ENCODE measurements at regions not wholly inside any gene's neighbourhood (a gene's known extent, or its start where the extent isn't known, plus 50 kb on each side); places are given as distances from the start of the nearest gene placed in this dataset.

DNA sequence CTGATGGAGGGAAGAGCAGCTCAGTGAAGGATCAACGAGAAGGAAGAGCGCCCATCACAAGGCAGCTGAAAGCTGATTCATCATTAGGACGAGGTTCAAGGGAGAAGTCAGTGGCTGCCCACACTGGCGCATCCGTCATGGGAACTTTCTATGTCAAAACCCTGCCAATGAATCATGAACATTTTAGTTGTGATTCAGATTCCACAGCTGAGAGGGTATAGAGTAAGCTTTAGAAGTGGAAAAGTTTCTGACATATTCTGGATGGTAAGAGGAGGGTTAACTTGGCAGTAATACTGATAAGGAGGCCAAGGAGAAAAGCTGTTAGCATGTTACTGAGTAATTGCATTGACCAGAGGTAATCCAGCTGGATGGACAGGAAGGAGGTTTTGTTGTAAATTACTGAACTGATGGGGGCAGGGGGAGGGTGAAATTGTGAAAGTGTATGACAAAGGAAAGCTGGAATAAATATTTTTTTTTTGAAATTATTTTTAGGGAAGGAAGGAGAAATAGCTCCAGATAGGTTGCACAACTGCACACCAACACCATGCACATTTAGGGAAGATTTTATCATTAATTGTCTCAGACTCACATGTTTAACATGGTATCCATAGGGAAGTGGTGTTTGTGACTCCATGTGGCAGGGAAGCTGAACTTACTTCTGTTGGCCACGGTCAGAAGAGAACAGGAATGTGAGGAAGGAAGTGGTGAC is 78.3 kb upstream of the NRP1 start:
- Histone ChIP-seq H3K27me3 (ENCODE audit: low read depth) (no peaks in the 10 kb centered on the region), H3K4me1 (peaks cover 11% of the 10 kb centered on the region), H3K9me3 (replicated peaks) (no peaks in the 10 kb centered on the region), H3K27ac (replicated peaks) (no peak overlapping the region), H3K4me3 (no peak overlapping the region), H3K36me3 (no peaks in the 10 kb centered on the region)
- TF ChIP-seq, protein P1, sequence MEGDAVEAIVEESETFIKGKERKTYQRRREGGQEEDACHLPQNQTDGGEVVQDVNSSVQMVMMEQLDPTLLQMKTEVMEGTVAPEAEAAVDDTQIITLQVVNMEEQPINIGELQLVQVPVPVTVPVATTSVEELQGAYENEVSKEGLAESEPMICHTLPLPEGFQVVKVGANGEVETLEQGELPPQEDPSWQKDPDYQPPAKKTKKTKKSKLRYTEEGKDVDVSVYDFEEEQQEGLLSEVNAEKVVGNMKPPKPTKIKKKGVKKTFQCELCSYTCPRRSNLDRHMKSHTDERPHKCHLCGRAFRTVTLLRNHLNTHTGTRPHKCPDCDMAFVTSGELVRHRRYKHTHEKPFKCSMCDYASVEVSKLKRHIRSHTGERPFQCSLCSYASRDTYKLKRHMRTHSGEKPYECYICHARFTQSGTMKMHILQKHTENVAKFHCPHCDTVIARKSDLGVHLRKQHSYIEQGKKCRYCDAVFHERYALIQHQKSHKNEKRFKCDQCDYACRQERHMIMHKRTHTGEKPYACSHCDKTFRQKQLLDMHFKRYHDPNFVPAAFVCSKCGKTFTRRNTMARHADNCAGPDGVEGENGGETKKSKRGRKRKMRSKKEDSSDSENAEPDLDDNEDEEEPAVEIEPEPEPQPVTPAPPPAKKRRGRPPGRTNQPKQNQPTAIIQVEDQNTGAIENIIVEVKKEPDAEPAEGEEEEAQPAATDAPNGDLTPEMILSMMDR (IDR thresholded peaks at IDR 0.05; ENCODE audit: borderline replicate concordance) = no peak
- DNase-seq = no peak
- intact Hi-C loops (cut with micrococcal nuclease) = no loop called here

DNA sequence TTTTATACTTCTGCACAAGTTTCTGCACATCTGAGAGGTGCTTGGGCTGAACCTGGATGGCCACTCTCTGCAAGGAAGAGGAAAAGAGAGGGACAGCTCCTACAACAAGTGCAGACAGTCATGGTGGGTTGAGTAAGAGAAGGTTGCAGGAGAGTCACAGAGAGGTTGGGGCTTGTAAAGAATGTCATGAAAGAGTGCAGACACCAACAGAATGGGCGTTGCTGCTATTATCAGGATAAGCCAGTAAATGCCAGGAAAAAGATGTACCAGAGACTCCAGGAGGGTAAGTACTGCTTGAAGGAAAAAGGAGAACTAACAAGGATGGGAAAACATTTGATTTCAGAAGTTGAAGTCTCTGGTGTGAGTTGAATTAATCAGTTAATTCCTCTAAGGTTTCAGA is 77.8 kb upstream of the NRP1 start:
- H3K4me1 ChIP-seq = peaks cover 11% of the 10 kb centered on the region
- H3K27ac ChIP-seq (replicated peaks) = no peak overlapping the region
- no peaks in the 10 kb centered on the region for H3K27me3 ChIP-seq (ENCODE audit: low read depth)
- TF ChIP-seq, protein P1 (IDR thresholded peaks at IDR 0.05; ENCODE audit: borderline replicate concordance) = no peak
- no peaks in the 10 kb centered on the region for H3K9me3 ChIP-seq (replicated peaks)
- intact Hi-C loops (cut with micrococcal nuclease) = no loop called here
- no peak for DNase-seq
- no peaks in the 10 kb centered on the region for H3K36me3 ChIP-seq
- H3K4me3 ChIP-seq = no peak overlapping the region

DNA sequence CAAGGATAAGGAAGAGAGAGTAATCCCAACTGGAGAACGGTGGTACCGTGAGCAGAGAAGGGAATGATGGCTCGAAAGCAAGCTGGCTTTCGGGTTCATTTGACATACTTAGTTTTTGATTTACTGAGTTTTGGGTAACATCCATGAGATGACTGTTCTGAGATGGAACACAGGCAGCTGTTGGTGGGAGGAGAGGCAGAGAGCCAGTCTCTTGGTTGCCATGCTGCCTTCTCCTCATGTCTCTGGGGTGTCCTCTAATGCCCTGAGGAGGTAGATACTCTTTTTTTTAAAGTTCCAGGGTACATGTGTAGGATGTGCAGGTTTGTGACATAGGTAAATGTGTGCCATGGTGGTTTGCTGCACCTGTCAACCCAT is 76.4 kb upstream of the NRP1 start:
- intact Hi-C loops (cut with micrococcal nuclease) = no loop called here
- Histone ChIP-seq H3K27me3 (ENCODE audit: low read depth) (no peaks in the 10 kb centered on the region), H3K4me1 (peaks cover 11% of the 10 kb centered on the region), H3K36me3 (no peaks in the 10 kb centered on the region), H3K27ac (replicated peaks) (no peak overlapping the region), H3K9me3 (replicated peaks) (no peaks in the 10 kb centered on the region), H3K4me3 (no peak overlapping the region)
- TF ChIP-seq, protein P1 (IDR thresholded peaks at IDR 0.05; ENCODE audit: borderline replicate concordance) = no peak
- no peak for DNase-seq

DNA sequence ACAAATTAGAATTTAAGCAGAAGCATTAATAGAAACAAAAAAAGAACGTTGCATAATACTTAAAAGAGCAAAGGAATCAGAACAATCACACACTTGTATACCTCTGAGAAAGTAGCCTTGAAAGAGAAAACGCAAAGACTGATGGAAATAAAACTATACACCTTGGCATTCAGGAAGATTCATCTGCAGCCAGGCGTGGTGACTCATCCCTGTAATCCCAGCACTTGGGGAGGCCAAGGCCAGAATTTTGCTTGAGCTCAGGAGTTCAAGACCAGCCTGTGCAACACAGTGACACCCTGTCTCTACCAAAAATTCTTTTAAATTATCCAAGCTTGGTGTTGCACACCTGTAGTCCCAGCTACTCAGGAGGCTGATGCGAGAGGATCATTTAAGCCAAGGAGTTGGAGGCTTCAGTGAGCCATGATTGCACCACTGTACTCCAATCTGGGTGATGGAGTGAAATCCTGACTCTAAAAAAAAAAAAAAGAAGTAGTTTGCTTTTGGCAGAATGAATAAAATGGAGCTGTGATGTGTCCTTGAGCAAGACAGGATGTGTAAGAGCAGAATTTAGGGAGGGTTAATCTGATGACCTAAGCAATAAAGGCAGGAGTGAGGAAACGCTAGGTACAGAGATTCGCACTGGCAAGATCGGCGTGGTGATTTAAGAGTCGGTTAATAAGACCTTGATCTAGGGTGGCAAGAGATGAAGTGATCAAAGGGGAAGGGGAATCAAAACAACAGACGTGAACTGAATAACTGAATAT is 75.8 kb upstream of the NRP1 start:
- no peak overlapping the region for H3K4me3 ChIP-seq
- no peak for DNase-seq
- H3K36me3 ChIP-seq = no peaks in the 10 kb centered on the region
- H3K9me3 ChIP-seq (replicated peaks) = no peaks in the 10 kb centered on the region
- TF ChIP-seq, protein P1 (IDR thresholded peaks at IDR 0.05; ENCODE audit: borderline replicate concordance) = no peak
- H3K4me1 ChIP-seq = peaks cover 11% of the 10 kb centered on the region
- intact Hi-C loops (cut with micrococcal nuclease) = no loop called here
- H3K27ac ChIP-seq (replicated peaks) = no peak overlapping the region
- no peaks in the 10 kb centered on the region for H3K27me3 ChIP-seq (ENCODE audit: low read depth)

DNA sequence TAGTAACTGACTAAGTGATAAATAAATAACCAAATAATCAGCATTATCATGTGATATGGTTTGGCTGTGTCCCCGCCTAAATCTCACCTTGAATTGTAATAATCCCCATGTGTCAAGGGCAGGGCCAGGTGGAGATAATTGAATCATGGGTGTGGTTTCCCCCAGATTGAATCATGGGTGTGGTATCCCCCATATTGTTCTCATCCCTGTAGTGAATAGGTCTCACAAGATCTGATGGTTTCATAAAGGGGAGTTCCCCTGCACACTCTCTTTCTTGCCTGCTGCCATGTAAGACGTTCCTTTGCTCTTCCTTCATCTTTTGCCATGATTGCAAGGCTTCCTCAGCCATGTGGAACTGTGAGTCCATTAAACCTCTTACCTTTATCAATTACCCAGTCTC is 72.1 kb upstream of the NRP1 start:
- Histone ChIP-seq H3K27ac (replicated peaks) (no peak overlapping the region), H3K4me3 (no peak overlapping the region), H3K36me3 (no peaks in the 10 kb centered on the region), H3K9me3 (replicated peaks) (no peaks in the 10 kb centered on the region), H3K4me1 (no peaks in the 10 kb centered on the region), H3K27me3 (ENCODE audit: low read depth) (no peaks in the 10 kb centered on the region)
- DNase-seq = no peak
- TF ChIP-seq, protein P1 (IDR thresholded peaks at IDR 0.05; ENCODE audit: borderline replicate concordance) = no peak
- intact Hi-C loops (cut with micrococcal nuclease) = no loop called here

All from left ventricle myocardium inferior (tissue), 1 donor.